Colon (tissue), 2 donors: ENCODE measurements at regions not wholly inside any gene's neighbourhood (a gene's known extent, or its start where the extent isn't known, plus 50 kb on each side); places are given as distances from the start of the nearest gene placed in this dataset.
"Not testable (repeated sequence)": the region's sequence is repeated elsewhere in the genome, so short reads cannot be mapped to it uniquely, and the experiment has no call there.

Source experiments
- FAIRE-seq: peaks from 2 replicates; lab custom pipeline; 2012; peaks lifted over from hg19 to GRCh38; lab: Jason Lieb, UNC
- donor health status: control.
- donor health status: control.

GRCh38 chr6:139701695-139702094, 327.2 kb upstream of the CITED2 start:
- no peak for FAIRE-seq

DNA sequence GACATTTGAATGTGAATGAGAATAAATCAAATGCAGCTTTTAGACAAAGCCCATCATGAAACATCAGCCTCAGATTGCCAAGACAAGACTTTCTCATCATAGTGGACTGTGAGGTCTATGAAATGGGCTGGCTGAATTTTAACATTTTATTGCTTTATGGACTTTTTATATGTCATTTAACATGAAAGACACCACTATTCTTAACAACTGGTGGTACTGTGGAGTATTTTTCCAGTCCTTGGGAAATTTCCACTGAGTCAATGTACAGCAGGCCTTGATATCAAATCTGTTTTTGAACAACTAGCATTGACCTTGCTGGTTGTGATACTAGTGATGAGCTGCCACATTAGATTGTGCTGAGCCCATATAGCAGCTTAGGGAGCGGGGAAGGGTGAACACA, 326.6 kb upstream of the CITED2 start:
- no peak for FAIRE-seq

DNA sequence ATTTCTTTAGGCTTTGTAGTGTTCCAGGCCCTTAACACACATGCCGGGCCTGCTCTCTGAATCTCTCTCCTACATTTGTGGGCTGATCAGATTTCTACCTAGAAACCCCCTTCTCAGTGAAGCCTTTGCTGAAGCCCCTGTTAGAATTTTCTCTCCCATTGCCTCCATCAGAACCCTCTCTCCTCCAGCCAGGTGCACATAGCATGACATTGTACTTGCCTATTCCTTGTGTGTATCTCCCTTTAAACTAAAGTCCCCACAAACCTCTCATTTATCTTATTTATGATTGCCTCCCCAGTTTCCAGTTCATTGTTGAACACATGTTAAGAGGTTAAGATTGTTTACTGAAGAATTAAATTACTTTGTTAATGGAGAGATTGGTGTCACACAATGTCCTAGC, 325.5 kb upstream of the CITED2 start:
- no peak for FAIRE-seq

- no peak for FAIRE-seq
Observed at GRCh38 chr6:139699335-139699734, 324.9 kb upstream of the CITED2 start.

GRCh38 chr6:139698526-139699176, 324.2 kb upstream of the CITED2 start:
- FAIRE-seq: peak; percentile 64

DNA sequence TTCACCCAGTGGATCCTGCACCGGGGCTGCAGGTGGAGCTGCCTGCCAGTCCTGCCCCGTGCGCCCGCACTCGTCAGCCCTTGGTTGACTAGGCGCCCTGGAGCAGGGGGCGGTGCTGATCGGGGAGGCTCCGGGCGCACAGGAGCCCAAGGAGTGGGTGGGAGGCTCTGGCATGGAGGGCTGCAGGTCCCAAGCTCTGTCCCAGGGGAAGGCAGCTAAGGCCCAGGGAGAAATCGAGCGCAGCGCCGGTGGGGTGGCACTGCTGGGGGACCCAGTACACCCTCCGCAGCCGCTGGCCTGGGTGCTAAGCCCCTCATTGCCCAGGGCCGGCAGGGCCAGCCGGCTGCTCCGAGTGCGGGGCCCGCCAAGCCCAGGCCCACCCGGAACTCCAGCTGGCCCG, 323.4 kb upstream of the CITED2 start:
- FAIRE-seq: not testable (repeated sequence)

- not testable (repeated sequence) for FAIRE-seq
Observed at GRCh38 chr6:139696991-139697390, 322.5 kb upstream of the CITED2 start.

DNA sequence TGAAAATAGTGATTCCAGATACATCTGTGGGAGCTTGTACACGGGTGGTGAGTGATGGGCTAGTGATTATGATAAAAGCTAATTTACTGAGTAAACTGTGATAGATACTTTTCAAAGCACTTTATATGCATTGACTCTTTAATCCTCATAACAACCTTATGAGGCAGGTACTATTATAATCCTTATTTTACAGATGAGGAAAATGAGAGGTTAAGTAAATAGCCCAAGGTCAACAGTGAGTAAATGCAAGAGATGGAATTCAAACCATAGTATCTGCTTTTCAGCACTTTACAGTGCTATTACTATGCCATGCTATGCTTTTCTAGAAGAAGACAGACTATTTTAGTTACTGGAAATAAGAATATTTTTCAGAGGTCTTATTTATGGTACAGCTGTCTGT, 320.9 kb upstream of the CITED2 start:
- FAIRE-seq: no peak

- FAIRE-seq: no peak
Observed at GRCh38 chr6:139693735-139694134, 319.3 kb upstream of the CITED2 start.

DNA sequence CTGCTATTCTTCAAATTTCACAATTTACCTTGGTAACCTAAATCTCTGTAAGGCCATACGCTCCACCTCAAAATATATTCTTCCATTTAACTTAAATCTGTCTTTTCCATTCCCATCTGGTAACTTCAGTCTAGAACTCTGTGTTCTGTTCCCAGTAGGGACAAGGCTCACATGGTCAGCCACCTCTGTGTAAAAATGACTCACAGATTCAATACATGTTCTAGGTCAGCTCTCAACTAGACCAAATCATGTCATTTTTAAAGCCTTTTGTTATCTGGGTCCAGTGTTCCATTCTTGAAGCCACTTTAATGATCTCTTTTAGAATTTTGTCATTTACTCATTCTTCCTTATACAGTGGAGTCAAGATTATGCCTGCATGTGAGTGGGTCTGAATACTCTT, 315.6 kb upstream of the CITED2 start:
- no peak for FAIRE-seq

GRCh38 chr6:139687055-139687454, 312.6 kb upstream of the CITED2 start:
- no peak for FAIRE-seq

GRCh38 chr6:139686308-139686707, 311.9 kb upstream of the CITED2 start:
- FAIRE-seq: no peak

DNA sequence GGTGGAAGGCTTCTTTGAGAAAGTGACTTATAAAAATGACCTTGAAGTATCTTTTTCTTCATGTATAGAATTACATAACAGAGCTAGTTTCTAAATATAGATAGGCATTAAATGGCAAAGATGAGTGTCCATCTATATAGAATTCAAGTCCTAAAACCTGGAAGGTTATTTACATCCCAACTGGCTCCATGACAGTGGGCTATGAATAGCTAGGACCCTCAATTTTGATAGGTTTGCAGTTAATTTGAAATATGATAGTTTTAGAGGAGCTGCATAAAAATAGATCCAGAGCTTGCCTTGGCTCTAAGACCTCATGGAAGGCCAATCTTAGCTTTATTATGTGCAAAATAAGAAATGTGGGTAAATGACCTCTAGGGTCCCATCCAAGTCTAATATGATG, 310.6 kb upstream of the CITED2 start:
- FAIRE-seq: no peak

GRCh38 chr6:139680819-139681218, 306.4 kb upstream of the CITED2 start:
- FAIRE-seq: no peak

DNA sequence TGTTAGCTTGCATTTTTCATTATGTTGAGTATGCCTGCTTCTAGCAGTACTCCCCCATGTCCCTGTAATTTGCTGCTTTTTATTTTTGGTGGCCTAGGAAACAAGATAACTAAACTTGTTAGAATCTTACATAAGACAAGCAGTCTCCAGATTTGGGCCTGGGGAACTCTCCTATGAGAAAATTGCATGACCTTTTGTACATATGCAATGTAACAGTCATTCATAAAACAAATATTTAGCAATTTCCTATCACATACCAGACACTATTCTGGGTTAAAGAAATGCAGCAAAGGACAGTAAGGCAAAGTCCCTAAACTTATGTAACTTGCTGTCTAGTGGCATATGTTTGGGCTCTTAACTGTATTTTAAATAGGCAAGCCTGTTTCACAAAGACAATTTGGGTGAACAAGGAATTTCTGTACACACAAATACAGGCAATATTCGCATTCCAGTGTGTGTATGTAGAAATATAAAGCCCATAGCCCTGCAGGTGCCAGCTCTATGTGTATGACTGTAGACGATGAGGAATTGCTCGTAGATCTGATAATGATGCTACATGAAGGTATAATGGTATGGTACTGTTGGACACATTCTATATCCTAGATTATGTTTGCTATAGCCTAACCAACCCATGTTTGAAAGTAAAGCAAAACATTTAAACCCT, 305.2 kb upstream of the CITED2 start:
- no peak for FAIRE-seq

DNA sequence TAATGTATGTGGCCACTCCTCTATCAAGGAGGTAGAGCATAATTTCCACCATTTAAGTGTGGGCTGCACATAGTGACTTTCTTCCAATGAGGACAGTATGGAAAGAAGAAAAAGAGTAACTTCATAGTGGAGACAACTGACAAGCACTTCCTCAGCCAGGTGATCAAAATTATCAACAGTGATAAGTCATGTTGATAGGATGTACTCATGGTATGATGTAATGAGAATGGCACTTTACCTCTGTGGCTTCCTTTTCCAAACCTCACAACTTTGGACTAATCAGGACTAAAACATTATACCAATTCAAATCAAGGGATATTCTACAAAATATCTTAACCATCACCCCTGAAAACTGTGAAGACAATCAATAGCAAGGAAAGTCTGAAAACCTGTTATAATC, 302.3 kb upstream of the CITED2 start:
- no peak for FAIRE-seq

DNA sequence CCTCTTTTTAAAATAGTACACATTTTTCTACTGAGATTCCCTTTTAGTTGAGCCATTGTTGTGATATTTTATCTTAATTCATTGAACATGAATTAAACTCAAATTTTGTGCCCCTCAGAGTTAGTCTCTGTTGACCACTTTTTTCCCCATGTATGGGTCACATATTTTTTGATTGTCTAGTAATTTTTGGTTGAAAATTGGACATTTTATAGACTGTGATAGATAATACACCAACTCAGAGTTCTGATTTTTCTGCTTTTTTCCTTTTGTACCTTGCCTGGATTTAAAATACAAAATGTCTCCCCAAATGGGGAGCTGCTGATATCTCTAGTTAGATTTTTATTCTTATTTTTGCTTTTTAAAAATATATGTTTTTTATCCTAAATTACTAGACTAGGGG, 291.8 kb upstream of the CITED2 start:
- FAIRE-seq: no peak

- FAIRE-seq: peak; percentile 60
Observed at GRCh38 chr6:139663996-139664395, 289.5 kb upstream of the CITED2 start.

- no peak for FAIRE-seq
Observed at GRCh38 chr6:139659711-139660110, 285.3 kb upstream of the CITED2 start.

DNA sequence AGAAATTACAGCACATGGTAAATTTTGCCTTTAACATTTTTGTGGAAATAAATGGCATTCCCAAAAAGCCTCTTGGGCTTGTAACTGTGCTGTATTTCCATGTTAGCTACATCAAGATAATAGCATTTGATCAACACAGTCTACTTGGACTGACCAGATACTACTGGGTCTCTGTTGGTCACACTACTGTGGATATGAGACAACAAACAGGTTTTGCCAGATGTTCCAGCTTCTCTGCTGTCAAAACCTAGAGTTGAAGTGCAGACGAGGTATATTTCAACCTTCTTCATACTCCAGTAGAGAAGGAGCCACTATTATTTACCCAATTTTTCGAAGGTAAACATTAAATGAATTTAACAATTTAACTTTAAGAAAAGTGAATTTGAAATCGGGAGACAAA, 284.7 kb upstream of the CITED2 start:
- no peak for FAIRE-seq

DNA sequence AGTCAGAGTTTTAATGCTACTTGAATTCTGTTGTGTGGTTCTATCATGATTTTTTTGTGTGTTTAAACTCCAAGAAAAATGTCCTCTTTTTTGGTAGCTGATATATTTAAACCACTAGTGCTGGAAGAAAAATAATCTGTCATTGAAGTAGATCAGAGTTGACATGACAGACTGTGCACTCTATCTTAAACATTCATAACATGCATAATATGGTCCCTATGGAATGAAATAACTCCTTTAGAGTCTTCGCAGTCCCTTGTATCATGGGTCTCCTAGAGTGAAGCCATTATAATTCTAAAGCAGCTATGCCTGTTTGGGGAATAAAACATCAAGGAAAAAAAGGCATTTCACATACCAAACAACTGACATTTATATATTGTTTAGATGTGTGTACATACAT, 282.7 kb upstream of the CITED2 start:
- FAIRE-seq: no peak

DNA sequence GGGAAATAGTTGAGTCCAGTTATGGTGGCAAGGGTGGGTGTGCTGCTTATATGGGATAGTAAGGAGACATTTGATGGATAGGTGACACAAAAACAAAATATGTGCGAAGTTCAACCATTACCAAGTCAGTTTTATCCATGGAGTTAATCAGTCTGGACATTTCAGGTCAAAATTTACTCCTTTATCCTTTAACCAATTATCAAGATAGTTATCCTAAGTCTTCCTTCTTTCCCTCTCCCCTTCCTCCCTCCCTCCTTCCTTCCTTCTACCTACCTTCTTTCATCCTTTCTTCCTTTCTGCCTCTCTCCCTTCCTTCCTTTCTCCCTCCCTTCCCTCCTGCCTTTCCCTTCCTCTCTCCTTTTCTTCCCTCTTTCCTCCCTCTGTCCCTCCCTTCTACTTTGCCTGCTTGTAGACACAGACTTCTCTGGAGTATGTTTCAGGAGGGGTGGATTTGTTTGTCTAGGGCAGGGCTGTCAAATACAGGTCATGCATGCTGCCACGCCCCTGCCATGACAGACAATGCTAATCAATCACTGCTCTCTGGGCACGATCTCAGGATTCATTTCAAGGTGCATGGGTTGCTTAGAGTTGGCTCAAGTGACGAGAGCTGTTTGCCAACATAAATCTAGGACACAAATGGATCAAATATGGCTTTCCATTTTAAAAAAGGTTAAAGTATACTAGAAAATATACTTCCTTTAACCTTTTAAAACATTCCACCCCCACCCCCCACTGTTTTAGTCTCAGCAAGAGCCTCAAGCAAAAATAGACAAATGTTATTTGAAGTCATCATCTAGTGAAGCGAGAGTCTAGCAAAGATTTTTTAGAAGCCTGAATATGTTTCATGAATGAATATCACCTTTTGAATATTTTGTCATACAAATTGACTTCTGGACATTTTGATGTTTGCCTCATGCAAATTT, 281.6 kb upstream of the CITED2 start:
- FAIRE-seq: peak; percentile 10
